ENCODE measurements at regions not wholly inside any gene's neighbourhood (a gene's known extent, or its start where the extent isn't known, plus 50 kb on each side); places are given as distances from the start of the nearest gene placed in this dataset.
"Not testable (repeated sequence)": the region's sequence is repeated elsewhere in the genome, so short reads cannot be mapped to it uniquely, and the experiment has no call there.

GRCh38 chr2:63700271-63700670, 111.5 kb downstream of the MDH1 start:
- ATAC-seq (ENCODE audit: insufficient read depth, low read depth) (no peak), DNase-seq (no peak)
- Histone ChIP-seq H3K27me3 (ENCODE audit: insufficient read depth, low read length, poor library complexity) (no peaks in the 10 kb centered on the region), H3K9me3 (ENCODE audit: insufficient read depth, low read length, severe bottlenecking) (no peaks in the 10 kb centered on the region), H3K4me2 (ENCODE audit: insufficient read depth, low read length) (no peak overlapping the region), H3K4me3 (ENCODE audit: low read depth in 1 of 2, low read length in 2 of 2) (no peak overlapping the region), H3K36me3 (ENCODE audit: insufficient read depth, low read length) (no peaks in the 10 kb centered on the region), H2AFZ (ENCODE audit: low read depth, low read length) (no peak overlapping the region), H3K4me1 (ENCODE audit: insufficient read depth, low read length) (peaks cover 6% of the 10 kb centered on the region), H3K79me2 (ENCODE audit: insufficient read depth, low read length) (no peaks in the 10 kb centered on the region), H4K20me1 (ENCODE audit: insufficient read depth, low read length) (no peaks in the 10 kb centered on the region), H3K9ac (ENCODE audit: low read depth, low read length) (no peak overlapping the region), H3K27ac (ENCODE audit: low read length) (no peak overlapping the region)
- TF ChIP-seq EZH2 (IDR thresholded peaks at IDR 0.05; ENCODE audit: borderline replicate concordance, low read depth, low read length, severe bottlenecking) (no peak), CTCF (IDR thresholded peaks at IDR 0.05; ENCODE audit: borderline replicate concordance, extremely low read depth, low read length, poor library complexity, severe bottlenecking) (no peak)

- no peak for ATAC-seq (ENCODE audit: insufficient read depth, low read depth)
- Histone ChIP-seq H3K79me2 (ENCODE audit: insufficient read depth, low read length) (no peaks in the 10 kb centered on the region), H3K27ac (ENCODE audit: low read length) (no peak overlapping the region), H4K20me1 (ENCODE audit: insufficient read depth, low read length) (no peaks in the 10 kb centered on the region), H3K9ac (ENCODE audit: low read depth, low read length) (no peak overlapping the region), H3K9me3 (ENCODE audit: insufficient read depth, low read length, severe bottlenecking) (no peaks in the 10 kb centered on the region), H3K4me2 (ENCODE audit: insufficient read depth, low read length) (no peak overlapping the region), H2AFZ (ENCODE audit: low read depth, low read length) (no peak overlapping the region), H3K27me3 (ENCODE audit: insufficient read depth, low read length, poor library complexity) (no peaks in the 10 kb centered on the region), H3K36me3 (ENCODE audit: insufficient read depth, low read length) (no peaks in the 10 kb centered on the region), H3K4me3 (ENCODE audit: low read depth in 1 of 2, low read length in 2 of 2) (no peak overlapping the region), H3K4me1 (ENCODE audit: insufficient read depth, low read length) (peaks cover 6% of the 10 kb centered on the region)
- DNase-seq, result no peak
- TF ChIP-seq CTCF (IDR thresholded peaks at IDR 0.05; ENCODE audit: borderline replicate concordance, extremely low read depth, low read length, poor library complexity, severe bottlenecking), result no peak
- TF ChIP-seq EZH2 (IDR thresholded peaks at IDR 0.05; ENCODE audit: borderline replicate concordance, low read depth, low read length, severe bottlenecking), result no peak
These were observed 112.6 kb downstream of the MDH1 start for GRCh38 chr2:63701406-63701805.

- not testable (repeated sequence) for DNase-seq; H2AFZ ChIP-seq (ENCODE audit: low read depth, low read length); H3K27ac ChIP-seq (ENCODE audit: low read length); H3K36me3 ChIP-seq (ENCODE audit: insufficient read depth, low read length); H3K4me2 ChIP-seq (ENCODE audit: insufficient read depth, low read length); H3K4me3 ChIP-seq (ENCODE audit: low read depth in 1 of 2, low read length in 2 of 2); H3K9me3 ChIP-seq (ENCODE audit: insufficient read depth, low read length, severe bottlenecking); H3K4me1 ChIP-seq (ENCODE audit: insufficient read depth, low read length); H3K79me2 ChIP-seq (ENCODE audit: insufficient read depth, low read length); H4K20me1 ChIP-seq (ENCODE audit: insufficient read depth, low read length); H3K27me3 ChIP-seq (ENCODE audit: insufficient read depth, low read length, poor library complexity); ATAC-seq (ENCODE audit: insufficient read depth, low read depth); H3K9ac ChIP-seq (ENCODE audit: low read depth, low read length)
These were observed 117.3 kb downstream of the MDH1 start for GRCh38 chr2:63706084-63706483.

GRCh38 chr2:63710732-63711131, 122.0 kb downstream of the MDH1 start:
- ATAC-seq (ENCODE audit: insufficient read depth, low read depth) (no peak), DNase-seq (no peak)
- no peaks in the 10 kb centered on the region for H3K36me3 ChIP-seq (ENCODE audit: insufficient read depth, low read length)
- no peak overlapping the region for H2AFZ ChIP-seq (ENCODE audit: low read depth, low read length)
- no peak for TF ChIP-seq CTCF (IDR thresholded peaks at IDR 0.05; ENCODE audit: borderline replicate concordance, extremely low read depth, low read length, poor library complexity, severe bottlenecking)
- TF ChIP-seq EZH2 (IDR thresholded peaks at IDR 0.05; ENCODE audit: borderline replicate concordance, low read depth, low read length, severe bottlenecking), result no peak
- H3K4me3 ChIP-seq (ENCODE audit: low read depth in 1 of 2, low read length in 2 of 2), result no peak overlapping the region
- no peaks in the 10 kb centered on the region for H3K4me1 ChIP-seq (ENCODE audit: insufficient read depth, low read length)
- H3K27ac ChIP-seq (ENCODE audit: low read length), result no peak overlapping the region
- no peaks in the 10 kb centered on the region for H3K27me3 ChIP-seq (ENCODE audit: insufficient read depth, low read length, poor library complexity)
- H4K20me1 ChIP-seq (ENCODE audit: insufficient read depth, low read length), result no peaks in the 10 kb centered on the region
- H3K9ac ChIP-seq (ENCODE audit: low read depth, low read length), result no peak overlapping the region
- H3K79me2 ChIP-seq (ENCODE audit: insufficient read depth, low read length), result no peaks in the 10 kb centered on the region
- H3K4me2 ChIP-seq (ENCODE audit: insufficient read depth, low read length), result no peak overlapping the region
- H3K9me3 ChIP-seq (ENCODE audit: insufficient read depth, low read length, severe bottlenecking), result no peaks in the 10 kb centered on the region
